GM21390 (cell line): ENCODE measurements at regions not wholly inside any gene's neighbourhood (a gene's known extent, or its start where the extent isn't known, plus 50 kb on each side); places are given as distances from the start of the nearest gene placed in this dataset.
A peak's percentile ranks its signal among the peaks of the same experiment; 100 is the strongest.
"Not testable (repeated sequence)": the region's sequence is repeated elsewhere in the genome, so short reads cannot be mapped to it uniquely, and the experiment has no call there.

Experiments
- ATAC-seq: cut with Tn5 transposase; IDR thresholded peaks from one replicate; pipeline ENCODE4 v1.9.1; 2021; ENCODE audit not compliant: unreplicated experiment

GRCh38 chr1:233788687-233789086 is 115.8 kb upstream of the SLC35F3 start:
- ATAC-seq = no peak

GRCh38 chr1:233790121-233790520 is 114.4 kb upstream of the SLC35F3 start:
- ATAC-seq = no peak

GRCh38 chr1:233790662-233791371 is 113.7 kb upstream of the SLC35F3 start:
- peak; percentile 86 for ATAC-seq

GRCh38 chr1:233791372-233791703 is 113.1 kb upstream of the SLC35F3 start:
- no peak for ATAC-seq

GRCh38 chr1:233791721-233792120 is 112.8 kb upstream of the SLC35F3 start:
- ATAC-seq = no peak

- no peak for ATAC-seq
Measured at GRCh38 chr1:233794863-233795262, 109.6 kb upstream of the SLC35F3 start.

- ATAC-seq = no peak
Measured at GRCh38 chr1:233796146-233796783, 108.2 kb upstream of the SLC35F3 start.

GRCh38 chr1:233802611-233803010 is 101.9 kb upstream of the SLC35F3 start:
- no peak for ATAC-seq

GRCh38 chr1:233805786-233806185 is 98.7 kb upstream of the SLC35F3 start:
- no peak for ATAC-seq

- no peak for ATAC-seq
Measured at GRCh38 chr1:233815357-233815756, 89.1 kb upstream of the SLC35F3 start.

GRCh38 chr1:233815865-233816264 is 88.6 kb upstream of the SLC35F3 start:
- ATAC-seq = no peak

GRCh38 chr1:233816348-233816747 is 88.1 kb upstream of the SLC35F3 start:
- no peak for ATAC-seq

GRCh38 chr1:233819042-233819441 is 85.4 kb upstream of the SLC35F3 start:
- ATAC-seq = no peak

- ATAC-seq = not testable (repeated sequence)
Measured at GRCh38 chr1:233824179-233824578, 80.3 kb upstream of the SLC35F3 start.

GRCh38 chr1:233827937-233828336 is 76.5 kb upstream of the SLC35F3 start:
- not testable (repeated sequence) for ATAC-seq

- ATAC-seq = no peak
Measured at GRCh38 chr1:233828480-233828879, 76.0 kb upstream of the SLC35F3 start.

- no peak for ATAC-seq
Measured at GRCh38 chr1:233834609-233835008, 69.9 kb upstream of the SLC35F3 start.

- ATAC-seq = not testable (repeated sequence)
Measured at GRCh38 chr1:233838207-233838606, 66.3 kb upstream of the SLC35F3 start.

- no peak for ATAC-seq
Measured at GRCh38 chr1:233843525-233844204, 60.8 kb upstream of the SLC35F3 start.

GRCh38 chr1:233844275-233844674 is 60.2 kb upstream of the SLC35F3 start:
- ATAC-seq = no peak

GRCh38 chr1:233844692-233845091 is 59.8 kb upstream of the SLC35F3 start:
- ATAC-seq = no peak
